ENCODE measurements at regions not wholly inside any gene's neighbourhood (a gene's known extent, or its start where the extent isn't known, plus 50 kb on each side); places are given as distances from the start of the nearest gene placed in this dataset.
"Not testable (repeated sequence)": the region's sequence is repeated elsewhere in the genome, so short reads cannot be mapped to it uniquely, and the experiment has no call there.

GRCh38 chr1:219100059-219100458 lies 73.6 kb upstream of the LYPLAL1 start:
- ChIA-PET POLR2A (no interaction called here), CTCF (no interaction called here)

GRCh38 chr1:219102466-219102865 lies 71.2 kb upstream of the LYPLAL1 start:
- CTCF ChIA-PET, POLR2A ChIA-PET: not testable (repeated sequence)

GRCh38 chr1:219105893-219106292 lies 67.8 kb upstream of the LYPLAL1 start:
- POLR2A ChIA-PET: no interaction called here
- CTCF ChIA-PET: no interaction called here

- POLR2A ChIA-PET: no interaction called here
- CTCF ChIA-PET: no interaction called here
Observed at GRCh38 chr1:219109424-219110018, 64.2 kb upstream of the LYPLAL1 start.

GRCh38 chr1:219113261-219113660 lies 60.4 kb upstream of the LYPLAL1 start:
- CTCF ChIA-PET: no interaction called here
- POLR2A ChIA-PET: no interaction called here

- POLR2A ChIA-PET: no interaction called here
- CTCF ChIA-PET: no interaction called here
Observed at GRCh38 chr1:219114014-219114413, 59.7 kb upstream of the LYPLAL1 start.

- CTCF ChIA-PET: interaction anchor here (0.6 kb wide), 1 partner anchor 712 kb away, joined by 3 read pairs; no protein-coding TSS in a partner anchor
- POLR2A ChIA-PET: no interaction called here
Observed at GRCh38 chr1:219119839-219120238, 53.8 kb upstream of the LYPLAL1 start.

- POLR2A ChIA-PET: no interaction called here
- CTCF ChIA-PET: interaction anchor here (0.5 to 0.6 kb wide), 2 partner anchors 713 to 1949 kb away, joined by 3 read pairs; no protein-coding TSS in a partner anchor
Observed at GRCh38 chr1:219120624-219121544, 52.8 kb upstream of the LYPLAL1 start.

GRCh38 chr1:219121679-219122078 lies 52.0 kb upstream of the LYPLAL1 start:
- ChIA-PET POLR2A (no interaction called here), CTCF (interaction anchor here (0.5 kb wide), 1 partner anchor 1950 kb away, joined by 3 read pairs; no protein-coding TSS in a partner anchor)

- POLR2A ChIA-PET: no interaction called here
- CTCF ChIA-PET: no interaction called here
Observed at GRCh38 chr1:219123036-219123435, 50.6 kb upstream of the LYPLAL1 start.

Data from activated CD8-positive, alpha-beta memory T cell treated with anti-CD3 and anti-CD28 coated beads for 36 hours (primary cell).